Uterus (tissue), 2 donors: ENCODE measurements at regions not wholly inside any gene's neighbourhood (a gene's known extent, or its start where the extent isn't known, plus 50 kb on each side); places are given as distances from the start of the nearest gene placed in this dataset.

Experiments
- POLR2A ChIP-seq, 2 donors: fragments of 450-650 bp; IDR thresholded peaks; one replicate each; pipeline ENCODE4 v1.6.1; 2016; ENCODE audit warnings: antibody characterized with exemption in 2 of 2, mild to moderate bottlenecking in 1 of 2, moderate library complexity in 1 of 2
- TF ChIP-seq, protein P1 (sequence below), 4 experiments: fragments of 200-600 bp in 2 of 4; fragments of 450-650 bp in 2 of 4; sonication (generic) in 2 of 4; IDR thresholded peaks; one replicate each; pipeline ENCODE4 v1.5.1; 2016 to 2019; ENCODE audit warnings: antibody characterized with exemption in 4 of 4, mild to moderate bottlenecking in 2 of 4, moderate library complexity in 1 of 4

DNA sequence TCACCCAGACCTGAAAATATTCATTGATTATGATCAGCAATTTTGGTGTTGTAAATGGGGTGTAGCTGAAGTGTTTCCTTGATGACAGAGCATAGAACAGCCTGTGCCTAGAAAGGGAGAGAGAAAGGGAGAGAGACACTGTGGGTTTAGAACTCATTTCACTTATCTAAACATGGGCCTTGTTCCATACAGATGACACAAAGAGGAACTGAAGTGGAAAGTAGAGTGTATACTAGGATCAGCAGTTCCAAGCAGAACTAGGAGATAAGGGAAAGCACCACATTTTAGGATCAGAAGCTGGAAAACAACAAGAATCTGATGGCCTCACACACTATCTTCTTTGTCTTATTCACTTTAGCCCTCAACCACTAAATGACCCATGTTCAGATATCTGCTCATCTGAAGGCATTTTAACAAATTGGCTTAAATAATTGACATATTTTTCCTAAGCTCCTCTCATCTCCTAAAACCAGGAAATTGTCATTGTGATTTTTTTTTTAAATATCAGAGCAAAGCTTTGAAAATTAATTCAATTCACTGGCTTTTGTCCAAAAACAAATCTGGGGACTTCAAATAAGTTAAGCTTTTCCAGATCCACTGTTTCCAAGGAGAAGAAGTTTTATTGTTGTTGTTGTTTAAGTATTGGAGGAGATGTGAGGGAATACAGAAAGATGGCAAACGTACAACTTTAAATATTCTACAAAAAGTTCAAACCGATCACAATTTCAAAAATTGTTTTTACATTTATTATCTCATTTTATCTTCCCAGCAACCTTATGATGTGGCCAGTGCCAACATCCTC lies 103.8 kb downstream of the LYPLAL1 start:
- TF ChIP-seq, protein P1, sequence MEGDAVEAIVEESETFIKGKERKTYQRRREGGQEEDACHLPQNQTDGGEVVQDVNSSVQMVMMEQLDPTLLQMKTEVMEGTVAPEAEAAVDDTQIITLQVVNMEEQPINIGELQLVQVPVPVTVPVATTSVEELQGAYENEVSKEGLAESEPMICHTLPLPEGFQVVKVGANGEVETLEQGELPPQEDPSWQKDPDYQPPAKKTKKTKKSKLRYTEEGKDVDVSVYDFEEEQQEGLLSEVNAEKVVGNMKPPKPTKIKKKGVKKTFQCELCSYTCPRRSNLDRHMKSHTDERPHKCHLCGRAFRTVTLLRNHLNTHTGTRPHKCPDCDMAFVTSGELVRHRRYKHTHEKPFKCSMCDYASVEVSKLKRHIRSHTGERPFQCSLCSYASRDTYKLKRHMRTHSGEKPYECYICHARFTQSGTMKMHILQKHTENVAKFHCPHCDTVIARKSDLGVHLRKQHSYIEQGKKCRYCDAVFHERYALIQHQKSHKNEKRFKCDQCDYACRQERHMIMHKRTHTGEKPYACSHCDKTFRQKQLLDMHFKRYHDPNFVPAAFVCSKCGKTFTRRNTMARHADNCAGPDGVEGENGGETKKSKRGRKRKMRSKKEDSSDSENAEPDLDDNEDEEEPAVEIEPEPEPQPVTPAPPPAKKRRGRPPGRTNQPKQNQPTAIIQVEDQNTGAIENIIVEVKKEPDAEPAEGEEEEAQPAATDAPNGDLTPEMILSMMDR (IDR thresholded peaks at IDR 0.05): no peak
- TF ChIP-seq POLR2A (IDR thresholded peaks at IDR 0.05): no peak
